OCI-M2 (cell line): ENCODE measurements at regions not wholly inside any gene's neighbourhood (a gene's known extent, or its start where the extent isn't known, plus 50 kb on each side); places are given as distances from the start of the nearest gene placed in this dataset.
"Not testable (repeated sequence)": the region's sequence is repeated elsewhere in the genome, so short reads cannot be mapped to it uniquely, and the experiment has no call there.

Experiments used
- DNase-seq: peaks from one replicate; lab custom pipeline; 2025; ENCODE audit not compliant: unreplicated experiment; lab: John Stamatoyannopoulos, UW

DNA sequence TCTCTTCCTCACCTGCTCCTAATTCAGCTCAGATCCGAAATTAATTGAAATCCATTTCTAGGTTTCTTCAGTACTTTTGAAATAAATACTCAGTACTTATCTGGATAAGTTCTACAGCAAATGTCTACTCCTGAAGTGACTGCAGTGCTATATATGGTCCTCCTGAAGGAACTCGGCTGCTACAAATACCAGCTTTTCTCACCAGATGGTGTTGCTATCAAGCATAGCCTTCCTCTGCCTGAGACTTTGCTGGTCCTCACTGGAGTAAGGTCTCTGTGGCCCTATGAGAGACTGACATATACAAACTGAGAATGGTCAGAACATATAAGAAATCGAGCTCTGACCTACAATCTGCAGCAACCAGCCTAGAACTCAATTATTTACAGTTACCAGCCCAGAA is 161.6 kb downstream of the NDFIP2 start:
- DNase-seq, result no peak

DNA sequence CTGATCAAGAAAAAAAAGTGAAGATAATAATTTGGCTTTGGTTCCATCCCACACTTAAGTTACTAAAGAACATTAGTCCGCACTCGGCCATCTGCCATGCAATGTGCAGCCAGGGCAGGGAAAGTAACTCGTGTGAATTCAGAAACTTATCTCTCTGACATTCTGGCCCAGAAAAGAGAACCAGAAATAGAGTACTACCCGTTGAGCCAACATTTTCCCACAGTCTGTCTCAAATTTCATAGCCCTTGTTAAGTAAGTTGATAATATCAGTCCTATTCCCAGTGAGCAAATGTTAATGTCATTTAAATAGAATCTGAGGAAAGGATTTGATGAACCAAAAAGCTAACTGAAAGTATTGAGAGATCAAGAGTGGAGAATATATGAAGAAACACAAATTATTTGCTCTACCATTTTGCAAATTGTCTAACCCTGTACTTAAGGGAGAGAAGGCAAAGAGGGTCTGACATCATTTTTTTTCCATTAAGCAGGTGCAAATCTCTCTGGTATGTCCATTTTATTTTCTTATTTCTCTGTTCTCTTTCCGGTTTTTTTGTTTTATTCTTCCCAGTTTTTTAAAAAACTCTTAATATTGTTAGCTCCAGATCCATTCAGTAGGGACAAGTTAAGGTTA is 156.3 kb downstream of the NDFIP2 start:
- DNase-seq, result no peak

DNA sequence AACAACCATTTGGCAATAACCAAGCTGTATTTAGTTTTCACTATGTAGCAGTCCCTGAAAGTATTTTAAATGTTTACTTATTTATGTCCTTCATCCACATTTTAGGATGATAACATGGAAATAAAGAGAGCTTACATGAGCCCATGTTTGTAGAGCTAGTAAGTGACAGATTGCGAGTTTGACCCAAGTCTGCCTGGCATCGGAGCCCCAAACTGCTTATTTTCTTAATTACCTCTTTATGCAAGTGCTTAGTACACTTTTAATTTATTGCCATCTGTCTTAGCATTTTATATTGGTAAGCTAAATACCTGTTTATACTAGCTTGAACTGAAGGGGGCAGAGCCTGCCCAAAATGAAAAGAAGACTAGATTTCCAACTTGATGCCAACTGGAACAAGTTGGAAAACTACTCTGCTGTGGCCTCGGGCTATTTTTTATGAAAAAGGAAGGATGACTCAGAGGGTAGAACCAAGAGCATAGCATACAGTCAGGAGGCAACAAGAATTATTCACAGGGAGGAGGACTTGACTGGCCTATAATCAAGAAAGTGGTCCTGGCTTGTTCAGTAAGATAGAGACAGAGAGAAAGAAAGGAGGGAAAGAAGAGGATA is 150.2 kb downstream of the NDFIP2 start:
- no peak for DNase-seq

DNA sequence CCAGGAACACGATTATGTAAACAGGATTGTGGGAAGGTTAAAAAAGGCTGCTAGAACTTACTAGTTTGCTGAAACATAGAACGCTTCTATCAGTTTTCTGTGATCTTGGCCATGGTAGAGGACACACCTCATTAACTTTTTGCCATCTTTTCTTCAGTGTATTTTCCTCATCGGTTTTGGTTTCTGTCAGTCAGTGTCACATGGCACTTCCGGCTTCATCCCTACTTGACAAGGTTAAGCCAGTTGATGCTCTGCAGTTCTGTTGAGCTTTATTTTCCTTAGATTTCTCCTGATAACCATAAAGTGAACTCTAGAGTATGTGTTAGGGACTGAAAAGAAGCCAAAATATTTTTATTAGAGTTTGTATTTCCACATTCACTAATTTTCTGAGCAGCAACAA is 147.5 kb downstream of the NDFIP2 start:
- DNase-seq, result no peak

DNA sequence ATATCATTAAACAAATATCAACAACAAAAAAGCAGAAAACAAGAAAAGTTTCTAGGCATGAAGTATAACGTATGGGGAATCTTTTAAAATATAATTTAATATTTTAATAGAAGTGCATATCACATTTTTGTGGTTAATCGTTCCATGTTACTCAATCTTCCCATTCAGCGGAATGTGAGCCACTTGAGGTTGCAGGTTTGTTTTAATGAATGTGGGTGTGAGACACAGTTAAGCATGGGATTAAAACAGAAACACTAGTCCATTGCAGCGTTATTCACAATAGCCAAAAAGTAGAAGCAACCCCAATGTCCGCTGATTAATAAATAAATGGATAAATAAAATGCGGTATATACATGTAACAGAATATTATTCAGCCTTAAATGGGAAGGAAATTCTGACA is 146.0 kb downstream of the NDFIP2 start:
- DNase-seq, result no peak

DNA sequence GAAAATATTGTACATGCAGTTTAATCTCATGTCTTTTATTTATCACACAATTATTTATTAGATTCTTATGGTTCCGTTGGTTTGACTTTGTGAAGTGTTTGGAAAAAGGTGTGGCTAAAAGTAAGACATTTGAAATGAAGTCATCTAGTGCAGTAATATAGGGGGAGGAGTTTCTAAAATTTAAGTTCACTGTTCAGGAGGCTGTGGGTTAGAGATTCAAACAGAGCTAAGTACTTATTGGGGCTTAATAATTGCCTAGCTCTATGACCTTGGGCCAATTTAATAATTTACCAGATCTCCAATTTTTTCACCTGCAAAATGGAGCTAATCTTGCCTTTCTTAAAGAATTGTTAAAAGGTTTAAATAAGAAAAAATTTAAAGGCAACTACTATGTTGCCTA is 144.6 kb downstream of the NDFIP2 start:
- no peak for DNase-seq

DNA sequence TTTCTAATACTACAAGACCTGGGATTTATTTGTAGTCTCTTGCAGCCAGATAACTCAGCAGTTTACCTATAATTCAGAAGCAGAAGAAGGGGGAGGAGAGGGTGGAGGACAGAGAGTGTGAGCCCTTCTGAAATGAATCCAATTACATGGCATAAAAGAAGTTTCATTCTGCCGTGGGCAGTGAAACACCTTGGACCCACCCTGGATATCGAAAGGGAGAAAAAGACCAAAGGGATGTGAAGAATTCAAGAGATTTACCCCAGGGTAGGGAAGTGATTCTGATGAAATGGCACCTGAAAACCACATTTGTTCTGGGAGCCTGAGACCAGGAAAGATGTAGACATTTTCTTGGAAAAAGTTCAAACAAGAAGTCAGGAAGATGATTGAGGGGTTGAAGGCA is 140.9 kb downstream of the NDFIP2 start:
- DNase-seq, result no peak

DNA sequence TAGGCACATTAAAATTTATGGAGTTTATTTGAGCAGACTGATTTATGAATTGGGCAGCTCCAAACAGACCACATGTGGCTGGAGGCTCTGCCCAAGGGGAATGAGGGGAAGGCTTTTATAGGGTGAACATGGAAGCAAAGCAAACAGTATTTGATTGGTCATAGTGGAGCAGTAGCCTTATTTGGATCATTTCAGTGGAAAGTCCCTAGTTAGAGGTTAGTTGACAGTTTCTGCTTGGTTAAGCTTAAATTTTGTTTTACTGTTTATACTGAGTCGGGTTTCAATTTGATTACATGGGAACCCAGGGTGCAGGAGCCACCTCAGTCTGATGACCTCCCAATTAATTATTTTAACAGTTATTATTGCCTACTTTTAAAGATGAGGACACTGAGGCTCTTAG is 140.5 kb downstream of the NDFIP2 start:
- no peak for DNase-seq

DNA sequence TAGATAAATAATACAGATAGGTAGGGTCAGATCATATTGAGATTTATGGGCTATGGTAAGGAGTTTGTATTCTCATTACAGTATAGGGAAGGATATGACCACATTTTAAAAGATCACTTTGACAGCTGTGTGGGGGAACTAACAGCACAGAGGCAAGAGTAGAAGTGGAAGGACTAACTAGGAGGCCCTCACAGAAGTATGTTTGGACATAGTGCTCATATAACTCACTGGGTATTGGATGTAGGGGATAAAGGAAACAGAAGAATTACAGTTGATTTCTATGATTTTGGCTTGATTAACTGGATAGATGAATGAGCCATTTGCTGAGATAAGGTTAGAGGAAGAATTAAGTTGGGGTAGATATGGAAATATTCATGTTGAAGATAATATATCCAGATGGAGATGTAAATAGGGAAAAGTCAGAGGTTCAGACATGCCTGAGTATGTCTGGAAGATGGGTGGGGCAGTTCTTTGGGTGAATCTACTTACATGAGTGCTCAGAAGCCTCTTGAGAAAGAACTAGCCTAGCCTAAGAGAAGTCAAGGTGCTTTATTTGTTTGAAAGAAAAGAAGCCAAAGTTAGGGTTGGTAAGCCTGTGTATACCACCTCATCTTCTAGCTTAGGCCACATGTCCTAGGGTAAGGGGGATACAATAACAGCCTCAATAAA is 133.4 kb downstream of the NDFIP2 start:
- no peak for DNase-seq

DNA sequence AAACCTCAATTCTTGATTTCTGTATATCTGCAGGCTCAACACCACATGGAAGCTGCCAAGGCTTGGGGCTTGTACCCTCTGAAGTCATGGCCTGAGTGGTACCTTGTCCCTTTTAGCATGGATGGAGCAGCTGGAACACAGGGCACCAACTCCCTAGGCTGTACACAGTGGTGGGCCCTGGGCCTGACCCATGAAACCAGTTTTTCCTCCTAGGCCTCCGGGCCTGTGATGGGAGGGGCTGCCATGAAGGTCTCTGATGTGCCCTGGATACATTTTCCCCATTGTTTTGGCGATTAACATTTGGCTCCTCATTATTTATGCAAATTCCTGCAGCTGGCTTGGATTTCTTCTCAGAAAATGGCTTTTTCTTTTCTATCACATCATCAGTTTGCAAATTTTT is 131.6 kb downstream of the NDFIP2 start:
- DNase-seq, result no peak

DNA sequence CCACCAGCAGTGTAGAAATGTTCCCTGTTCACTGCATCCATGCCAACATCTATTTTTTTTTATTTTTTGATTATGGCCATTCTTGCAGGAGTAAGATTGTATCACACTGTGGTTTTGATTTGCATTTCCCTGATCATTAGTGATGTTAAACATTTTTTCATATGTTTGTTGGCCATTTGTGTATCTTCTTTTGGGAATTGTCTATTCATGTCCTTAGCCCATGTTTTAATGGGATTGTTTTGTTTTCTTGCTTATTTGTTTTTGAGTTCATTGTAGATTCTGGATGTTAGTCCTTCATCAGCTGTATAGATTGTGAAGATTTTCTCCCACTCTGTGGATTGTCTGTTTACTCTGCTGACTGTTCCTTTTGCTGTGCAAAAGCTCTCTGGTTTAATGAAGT is 126.9 kb downstream of the NDFIP2 start:
- not testable (repeated sequence) for DNase-seq
